Adrenal gland (tissue), 5 donors: ENCODE measurements at regions not wholly inside any gene's neighbourhood (a gene's known extent, or its start where the extent isn't known, plus 50 kb on each side); places are given as distances from the start of the nearest gene placed in this dataset.

Experiments used
- CTCF ChIP-seq, 6 experiments: fragments of 450-650 bp in 4 of 6; fragments of 200-600 bp in 2 of 6; sonication (generic) in 1 of 6; IDR thresholded peaks; 1 replicate in 5 of 6; 2 replicates in 1 of 6; pipeline versions ENCODE4 v1.5.1 to v1.8.0; 2016 to 2021; ENCODE audit warnings: antibody characterized with exemption in 6 of 6, mild to moderate bottlenecking in 2 of 6, moderate library complexity in 1 of 6
- POLR2A ChIP-seq, 2 donors: fragments of 450-650 bp; IDR thresholded peaks; one replicate each; pipeline ENCODE4 v1.6.1; 2017; ENCODE audit warnings: antibody characterized with exemption in 2 of 2, mild to moderate bottlenecking in 2 of 2, moderate library complexity in 1 of 2
- donor health status: DM: no; HTN: no; CAD: no.

DNA sequence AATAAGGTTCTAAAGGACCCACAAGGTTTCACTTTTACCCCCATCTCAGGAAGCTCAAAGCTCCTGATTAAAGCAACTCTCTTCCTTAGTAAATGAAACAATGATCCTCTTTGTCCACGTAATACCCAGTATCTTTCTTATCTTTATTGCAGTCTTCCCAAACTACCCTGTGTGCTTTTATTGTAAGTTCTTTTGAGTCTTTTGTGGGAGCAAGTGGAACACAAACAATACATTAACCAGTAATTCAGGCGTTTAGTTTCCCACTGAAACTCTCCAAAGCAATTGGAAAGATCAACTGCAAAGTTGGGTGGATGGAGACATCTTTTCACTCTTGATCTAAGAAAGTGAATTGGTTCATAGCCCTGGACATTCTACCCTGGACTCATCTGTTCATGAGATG, 240.0 kb downstream of the ZNF621 start:
- TF ChIP-seq POLR2A (IDR thresholded peaks at IDR 0.05) (no peak), CTCF (IDR thresholded peaks at IDR 0.05) (no peak)
